ENCODE measurements at regions not wholly inside any gene's neighbourhood (a gene's known extent, or its start where the extent isn't known, plus 50 kb on each side); places are given as distances from the start of the nearest gene placed in this dataset.

GRCh38 chr6:122555561-122555960, 54.6 kb upstream of the PKIB start:
- no peak for TF ChIP-seq CTCF (IDR thresholded peaks at IDR 0.05; ENCODE audit: insufficient read depth, low read length, poor library complexity, severe bottlenecking)
- TF ChIP-seq EZH2phosphoT487 (conservative IDR thresholded peaks at IDR 0.05; ENCODE audit: low read length) = no peak
